ENCODE measurements at regions not wholly inside any gene's neighbourhood (a gene's known extent, or its start where the extent isn't known, plus 50 kb on each side); places are given as distances from the start of the nearest gene placed in this dataset.

- TF ChIP-seq CREB5 (CRISPR knock-in tag; IDR thresholded peaks at IDR 0.05; ENCODE audit: low read depth) (no peak), ZFP30 (CRISPR knock-in tag; IDR thresholded peaks at IDR 0.05) (no peak), ZFP3 (CRISPR knock-in tag; IDR thresholded peaks at IDR 0.05) (no peak), RARB (CRISPR knock-in tag; IDR thresholded peaks at IDR 0.05) (no peak), TSHZ2 (CRISPR knock-in tag; IDR thresholded peaks at IDR 0.05) (no peak)
Observed at GRCh38 chr5:23675456-23675855, 168.0 kb downstream of the PRDM9 start (continued).

GRCh38 chr5:23677996-23678395 lies 170.6 kb downstream of the PRDM9 start:
- no peak for TF ChIP-seq ARNTL (CRISPR knock-in tag; IDR thresholded peaks at IDR 0.05; ENCODE audit: borderline replicate concordance, low read depth)
- TF ChIP-seq GLIS3 (CRISPR knock-in tag; IDR thresholded peaks at IDR 0.05): no peak
- no peak for TF ChIP-seq RARB (CRISPR knock-in tag; IDR thresholded peaks at IDR 0.05)
- TF ChIP-seq CREB5 (CRISPR knock-in tag; IDR thresholded peaks at IDR 0.05; ENCODE audit: low read depth): no peak
- TF ChIP-seq, protein P1, sequence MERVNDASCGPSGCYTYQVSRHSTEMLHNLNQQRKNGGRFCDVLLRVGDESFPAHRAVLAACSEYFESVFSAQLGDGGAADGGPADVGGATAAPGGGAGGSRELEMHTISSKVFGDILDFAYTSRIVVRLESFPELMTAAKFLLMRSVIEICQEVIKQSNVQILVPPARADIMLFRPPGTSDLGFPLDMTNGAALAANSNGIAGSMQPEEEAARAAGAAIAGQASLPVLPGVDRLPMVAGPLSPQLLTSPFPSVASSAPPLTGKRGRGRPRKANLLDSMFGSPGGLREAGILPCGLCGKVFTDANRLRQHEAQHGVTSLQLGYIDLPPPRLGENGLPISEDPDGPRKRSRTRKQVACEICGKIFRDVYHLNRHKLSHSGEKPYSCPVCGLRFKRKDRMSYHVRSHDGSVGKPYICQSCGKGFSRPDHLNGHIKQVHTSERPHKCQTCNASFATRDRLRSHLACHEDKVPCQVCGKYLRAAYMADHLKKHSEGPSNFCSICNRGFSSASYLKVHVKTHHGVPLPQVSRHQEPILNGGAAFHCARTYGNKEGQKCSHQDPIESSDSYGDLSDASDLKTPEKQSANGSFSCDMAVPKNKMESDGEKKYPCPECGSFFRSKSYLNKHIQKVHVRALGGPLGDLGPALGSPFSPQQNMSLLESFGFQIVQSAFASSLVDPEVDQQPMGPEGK (CRISPR knock-in tag; IDR thresholded peaks at IDR 0.05; ENCODE audit: borderline replicate concordance): no peak
- no peak for TF ChIP-seq ZNF565 (CRISPR knock-in tag; conservative IDR thresholded peaks at IDR 0.05; ENCODE audit: low read depth)
- TF ChIP-seq ZFP30 (CRISPR knock-in tag; IDR thresholded peaks at IDR 0.05): no peak
- no peak for TF ChIP-seq BACH2 (CRISPR knock-in tag; IDR thresholded peaks at IDR 0.05; ENCODE audit: borderline replicate concordance)
- no peak for ATAC-seq

DNA sequence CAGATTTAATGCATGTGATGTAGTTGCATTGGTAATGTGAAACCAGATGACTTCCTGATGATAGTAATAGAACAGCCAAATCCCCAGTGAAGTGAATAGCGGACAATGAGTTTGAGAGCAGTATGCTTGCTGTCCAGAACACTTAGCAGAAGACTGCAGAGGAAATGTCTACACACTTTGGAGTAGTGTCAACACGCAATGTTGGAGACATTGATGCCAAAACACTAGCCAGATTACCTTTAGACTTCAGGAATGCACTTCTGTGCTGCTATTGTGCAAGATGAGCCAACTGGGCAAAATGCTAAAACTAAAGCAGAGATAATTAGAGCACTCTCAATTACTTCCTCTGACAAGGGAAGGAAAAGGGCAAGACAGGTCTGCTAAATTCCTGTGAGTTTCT lies 176.7 kb downstream of the PRDM9 start:
- TF ChIP-seq ZC3H10 (CRISPR knock-in tag; IDR thresholded peaks at IDR 0.05) (no peak), ZFP3 (CRISPR knock-in tag; IDR thresholded peaks at IDR 0.05) (no peak), PPARA (CRISPR knock-in tag; IDR thresholded peaks at IDR 0.05; ENCODE audit: borderline replicate concordance) (no peak), ESRRG (CRISPR knock-in tag; IDR thresholded peaks at IDR 0.05) (no peak), ZNF565 (CRISPR knock-in tag; conservative IDR thresholded peaks at IDR 0.05; ENCODE audit: low read depth) (no peak), BACH2 (CRISPR knock-in tag; IDR thresholded peaks at IDR 0.05; ENCODE audit: borderline replicate concordance) (no peak), ZNF70 (CRISPR knock-in tag; IDR thresholded peaks at IDR 0.05) (no peak), CSDC2 (CRISPR knock-in tag; IDR thresholded peaks at IDR 0.05) (no peak), SNAI2 (CRISPR knock-in tag; IDR thresholded peaks at IDR 0.05) (no peak), TCF4 (CRISPR knock-in tag; IDR thresholded peaks at IDR 0.05; ENCODE audit: borderline replicate concordance) (no peak), ZNF8 (CRISPR knock-in tag; IDR thresholded peaks at IDR 0.05) (no peak), CREB5 (CRISPR knock-in tag; IDR thresholded peaks at IDR 0.05; ENCODE audit: low read depth) (no peak), ISL1 (CRISPR knock-in tag; IDR thresholded peaks at IDR 0.05) (no peak), TSHZ2 (CRISPR knock-in tag; IDR thresholded peaks at IDR 0.05) (no peak), TOX (CRISPR knock-in tag; IDR thresholded peaks at IDR 0.05; ENCODE audit: borderline replicate concordance) (no peak), GLIS3 (CRISPR knock-in tag; IDR thresholded peaks at IDR 0.05) (no peak)
- TF ChIP-seq, protein P1 (CRISPR knock-in tag; IDR thresholded peaks at IDR 0.05; ENCODE audit: borderline replicate concordance): no peak
- no peak for ATAC-seq

Measured in SK-N-SH treated with all-trans-retinoic acid at 6 μM for 48 hours (cell line).